HG02870 (cell line): ENCODE measurements at regions not wholly inside any gene's neighbourhood (a gene's known extent, or its start where the extent isn't known, plus 50 kb on each side); places are given as distances from the start of the nearest gene placed in this dataset.

Source experiments
- ATAC-seq: cut with Tn5 transposase; IDR thresholded peaks from one replicate; pipeline ENCODE4 v1.9.1; 2021; ENCODE audit warnings: mild to moderate bottlenecking, moderate library complexity; ENCODE audit not compliant: unreplicated experiment

- ATAC-seq = no peak
Observed at GRCh38 chr11:79920480-79920879, 479.6 kb upstream of the TENM4 start.

- ATAC-seq = no peak
Observed at GRCh38 chr11:79919350-79919749, 478.5 kb upstream of the TENM4 start.

DNA sequence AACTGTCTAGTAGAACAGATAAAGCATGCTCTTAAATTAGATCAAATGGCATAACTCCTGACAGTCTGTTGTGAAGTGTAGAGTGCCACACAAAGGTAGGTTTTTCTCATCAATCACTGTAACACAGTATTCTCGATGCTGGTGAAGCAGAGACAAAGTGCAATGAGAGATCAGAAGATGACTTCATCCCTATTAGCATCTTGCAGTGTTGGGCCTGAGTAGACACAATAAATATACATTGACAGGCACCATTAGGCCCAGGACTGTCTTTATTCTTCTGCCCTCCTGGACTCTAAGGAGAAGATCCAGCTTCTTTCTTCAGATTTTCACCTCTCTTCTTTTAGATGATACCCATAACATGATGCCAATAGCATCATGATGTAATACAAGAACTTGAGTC, 478.0 kb upstream of the TENM4 start:
- ATAC-seq = no peak

DNA sequence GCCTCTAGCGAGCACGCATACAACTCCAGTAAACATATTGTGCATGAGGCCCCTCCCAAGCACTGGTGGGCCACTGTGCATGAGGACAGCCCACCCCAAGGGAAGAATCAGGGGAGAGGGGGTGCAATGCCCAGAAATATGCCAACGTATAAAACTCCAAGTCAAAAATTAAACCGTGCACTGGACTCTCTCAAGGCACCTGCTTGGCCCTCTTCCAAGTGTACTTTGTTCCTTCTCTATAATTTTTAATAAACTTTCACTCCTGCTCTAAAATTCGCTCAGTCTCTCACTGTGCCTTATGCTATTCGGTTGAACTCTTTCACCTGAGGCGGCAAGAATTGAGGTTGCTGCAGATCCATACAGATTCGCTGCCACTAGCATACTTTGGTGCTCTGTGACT, 465.3 kb upstream of the TENM4 start:
- no peak for ATAC-seq

GRCh38 chr11:79902493-79902892, 461.7 kb upstream of the TENM4 start:
- ATAC-seq = no peak

- no peak for ATAC-seq
Observed at GRCh38 chr11:79897896-79898295, 457.1 kb upstream of the TENM4 start.

- no peak for ATAC-seq
Observed at GRCh38 chr11:79896258-79896657, 455.4 kb upstream of the TENM4 start.

GRCh38 chr11:79894111-79894510, 453.3 kb upstream of the TENM4 start:
- no peak for ATAC-seq

- no peak for ATAC-seq
Observed at GRCh38 chr11:79890272-79890671, 449.4 kb upstream of the TENM4 start.

DNA sequence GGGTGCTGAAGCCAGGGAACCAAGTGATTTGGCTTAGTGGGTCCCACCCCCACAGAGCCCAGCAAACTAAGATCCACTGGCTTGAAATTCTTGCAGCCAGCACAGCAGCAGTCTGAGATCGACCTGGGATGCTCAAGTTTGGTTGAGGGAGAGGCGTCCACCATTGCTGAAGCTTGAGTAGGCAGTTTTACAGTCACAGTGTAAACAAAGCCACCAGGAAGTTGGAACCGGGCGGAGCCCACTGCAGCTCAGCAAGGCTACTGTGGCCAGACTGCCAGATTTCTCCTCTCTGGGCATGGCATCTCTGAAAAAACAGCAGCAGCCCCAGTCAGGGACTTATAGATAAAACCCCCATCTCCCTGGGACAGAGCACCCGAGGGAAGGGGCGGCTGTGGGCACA, 424.1 kb upstream of the TENM4 start:
- ATAC-seq = no peak

DNA sequence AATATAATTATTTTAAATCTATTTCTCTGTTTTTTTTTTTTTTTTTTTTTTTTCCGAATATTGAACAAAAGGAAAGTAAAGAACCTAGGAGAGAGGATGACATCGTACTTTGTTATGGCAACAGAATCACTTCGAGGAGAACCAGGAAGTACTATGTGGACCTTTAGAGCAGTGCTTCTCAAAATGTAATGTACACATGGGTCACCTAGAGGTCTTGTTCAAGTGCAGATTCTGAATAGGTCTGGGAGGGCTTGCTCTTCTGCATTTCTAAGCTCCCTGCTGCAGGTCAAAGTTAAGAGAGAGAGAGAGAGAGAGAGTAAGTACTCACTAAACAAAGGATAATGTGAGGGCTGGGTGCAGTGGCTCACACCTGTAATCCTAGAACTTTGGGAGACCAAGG, 419.5 kb upstream of the TENM4 start:
- no peak for ATAC-seq

GRCh38 chr11:79857377-79858214, 416.8 kb upstream of the TENM4 start:
- ATAC-seq = no peak

GRCh38 chr11:79852176-79852575, 411.3 kb upstream of the TENM4 start:
- ATAC-seq = no peak

DNA sequence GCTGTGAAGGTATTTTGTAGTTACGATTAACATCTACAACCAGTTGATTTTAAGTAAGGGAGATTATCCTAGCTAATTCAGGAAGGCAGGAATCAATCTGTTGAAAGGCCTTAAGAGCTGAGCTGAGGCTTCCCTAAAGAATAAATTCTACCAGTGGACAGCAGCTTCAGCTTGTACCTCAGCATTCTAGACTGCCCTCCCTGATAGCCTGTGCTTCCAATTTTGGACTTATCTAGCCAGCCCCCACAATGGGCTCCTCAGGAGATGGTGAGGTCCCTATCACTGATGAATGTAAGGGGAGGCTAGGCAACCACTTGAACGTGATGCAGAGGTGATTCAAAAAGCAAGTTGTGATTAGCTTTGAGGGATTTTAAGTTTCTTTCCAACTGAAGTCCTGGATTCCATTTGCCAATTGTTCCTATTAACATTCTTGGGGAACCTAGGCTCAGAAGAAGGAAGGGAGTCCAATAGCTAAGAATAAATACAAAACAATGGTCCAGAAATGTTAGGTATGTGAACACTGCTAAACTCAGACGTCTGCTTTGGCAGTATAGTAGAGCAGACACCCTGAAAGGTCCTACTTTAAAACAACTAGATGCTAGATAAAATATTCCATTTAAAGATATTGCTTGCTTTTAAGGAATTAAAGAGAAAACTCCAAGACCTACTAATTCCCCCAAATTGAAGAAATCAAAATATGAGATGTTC, 404.3 kb upstream of the TENM4 start:
- ATAC-seq = no peak

- ATAC-seq = no peak
Observed at GRCh38 chr11:79834015-79834414, 393.2 kb upstream of the TENM4 start.

GRCh38 chr11:79830446-79830845, 389.6 kb upstream of the TENM4 start:
- no peak for ATAC-seq

- no peak for ATAC-seq
Observed at GRCh38 chr11:79829891-79830290, 389.1 kb upstream of the TENM4 start.

GRCh38 chr11:79822766-79823165, 381.9 kb upstream of the TENM4 start:
- no peak for ATAC-seq

DNA sequence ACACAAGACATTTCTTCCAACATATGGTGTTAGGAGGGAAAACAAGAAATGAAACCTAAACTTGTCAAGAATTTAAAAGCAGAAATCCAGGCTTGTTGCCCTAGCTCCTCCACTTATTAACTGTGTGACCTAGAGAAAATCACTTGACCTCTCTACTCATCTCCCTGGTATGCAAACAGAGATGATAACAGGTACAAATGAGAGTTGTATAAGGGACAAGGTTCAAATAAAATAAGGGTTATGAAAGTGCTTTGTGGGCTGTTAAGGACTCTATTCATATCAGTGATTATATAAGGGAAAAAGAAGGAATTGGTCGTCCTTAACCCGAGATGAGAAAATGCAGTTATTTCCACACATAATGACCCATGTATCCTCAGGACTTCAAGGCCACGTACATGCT, 372.7 kb upstream of the TENM4 start:
- no peak for ATAC-seq

DNA sequence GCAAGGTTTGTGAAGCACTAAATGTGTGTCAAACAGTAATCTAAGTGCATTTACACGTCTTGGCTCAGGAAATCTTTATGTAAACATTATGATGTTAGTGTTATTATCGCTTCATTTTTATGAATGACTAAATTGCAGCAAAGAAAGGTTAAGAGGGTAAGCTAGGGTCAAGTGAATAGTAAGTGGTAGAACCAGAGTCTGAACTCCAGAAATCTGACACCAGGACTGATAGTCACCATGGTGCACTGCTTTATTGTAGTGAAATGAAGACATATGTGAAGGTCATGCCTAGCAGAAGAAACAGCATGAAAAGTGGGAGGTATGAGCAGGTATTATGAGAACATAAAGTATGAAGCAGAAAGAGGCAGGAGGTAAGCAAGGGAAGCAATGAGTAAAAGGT, 368.7 kb upstream of the TENM4 start:
- no peak for ATAC-seq

- no peak for ATAC-seq
Observed at GRCh38 chr11:79807506-79807905, 366.7 kb upstream of the TENM4 start.

GRCh38 chr11:79796704-79797103, 355.9 kb upstream of the TENM4 start:
- no peak for ATAC-seq
